ENCODE measurements at regions not wholly inside any gene's neighbourhood (a gene's known extent, or its start where the extent isn't known, plus 50 kb on each side); places are given as distances from the start of the nearest gene placed in this dataset.

DNA sequence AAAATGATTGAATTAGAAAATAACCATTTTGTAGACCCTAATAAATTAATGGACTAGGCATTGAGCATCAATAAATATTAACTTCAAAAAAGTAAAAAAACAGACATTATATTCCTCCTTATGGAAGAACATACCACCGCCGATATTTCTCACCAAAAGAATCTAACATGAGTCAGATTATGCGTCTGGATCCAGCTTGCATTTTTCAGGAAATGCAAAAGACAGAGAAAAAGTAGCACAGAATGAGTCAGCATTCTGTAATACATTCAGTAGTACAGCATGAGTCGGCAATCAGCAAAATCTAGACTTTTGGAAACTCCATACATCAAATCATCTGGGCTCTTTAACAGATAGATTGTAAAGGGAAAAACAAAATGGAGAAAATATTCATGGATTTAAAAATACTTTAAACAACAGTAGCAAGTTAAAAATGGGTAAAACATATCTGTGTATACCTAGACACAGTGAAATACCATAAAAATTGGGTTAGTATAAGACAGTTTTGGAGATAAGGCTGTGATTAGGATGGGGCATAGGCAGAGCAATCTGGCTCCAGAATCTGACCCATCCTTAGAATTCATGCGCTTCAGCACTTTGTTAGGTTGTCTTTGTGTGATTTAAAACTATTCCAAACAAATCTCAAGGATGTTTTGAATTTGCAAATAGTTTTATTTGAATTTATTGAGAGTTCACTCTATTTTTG lies 633.0 kb upstream of the FAM241A start:
- DNase-seq: no peak

DNA sequence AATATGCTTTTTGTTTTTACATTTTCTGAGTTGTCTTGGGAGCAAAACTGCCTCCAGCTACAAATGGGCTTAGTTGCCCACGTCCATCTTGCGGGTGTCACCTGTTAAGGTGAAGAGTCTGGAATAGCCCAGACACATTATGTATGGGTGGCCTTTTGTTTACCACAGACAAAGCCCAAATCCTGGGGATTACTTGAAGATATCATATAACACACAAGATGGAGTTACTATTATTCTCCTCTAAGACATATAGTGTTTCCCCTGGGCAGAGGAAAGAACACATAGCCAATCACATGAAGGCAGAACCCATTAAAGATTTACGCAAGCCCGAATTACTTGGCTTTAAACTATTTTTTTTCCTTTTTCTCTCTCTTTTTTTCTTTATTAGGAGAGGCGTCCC lies 625.6 kb upstream of the FAM241A start:
- no peak for DNase-seq

DNA sequence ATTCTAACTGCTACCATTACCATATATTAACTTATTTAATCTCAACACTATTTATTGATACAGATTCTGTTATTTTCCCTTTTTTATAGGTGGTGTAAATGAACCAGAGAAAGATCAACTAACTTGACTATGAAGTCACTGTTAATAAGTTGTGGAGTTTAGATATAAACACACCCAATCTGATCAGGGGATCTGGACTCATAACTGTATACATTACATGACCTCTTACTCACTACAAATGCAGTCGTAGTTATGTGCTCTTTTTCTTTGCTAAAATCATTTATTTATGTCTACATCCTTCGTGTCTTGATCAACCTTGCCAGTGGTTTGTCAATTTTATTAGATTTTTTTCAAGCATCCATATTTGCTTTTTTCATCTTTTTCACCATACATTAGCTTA lies 614.8 kb upstream of the FAM241A start:
- no peak for DNase-seq

DNA sequence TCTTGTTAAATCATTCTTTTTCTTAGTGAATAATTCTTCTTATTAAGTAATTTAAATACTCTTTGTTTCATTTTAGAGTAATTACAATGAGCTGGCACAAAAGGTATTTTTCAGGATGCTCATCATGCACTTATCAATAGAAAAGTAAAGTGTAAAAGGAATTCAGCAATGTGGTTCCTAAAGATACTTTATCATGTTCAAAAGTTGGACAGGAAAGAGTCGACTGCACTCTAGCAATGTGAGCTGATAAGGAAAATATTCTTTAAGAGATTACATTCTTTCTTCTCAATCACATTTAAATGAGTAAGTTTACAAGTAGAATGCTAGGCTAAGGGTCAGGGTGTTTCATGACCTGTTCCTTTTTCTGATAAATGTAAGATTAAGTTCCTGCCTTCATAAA lies 609.5 kb upstream of the FAM241A start:
- no peak for DNase-seq

DNA sequence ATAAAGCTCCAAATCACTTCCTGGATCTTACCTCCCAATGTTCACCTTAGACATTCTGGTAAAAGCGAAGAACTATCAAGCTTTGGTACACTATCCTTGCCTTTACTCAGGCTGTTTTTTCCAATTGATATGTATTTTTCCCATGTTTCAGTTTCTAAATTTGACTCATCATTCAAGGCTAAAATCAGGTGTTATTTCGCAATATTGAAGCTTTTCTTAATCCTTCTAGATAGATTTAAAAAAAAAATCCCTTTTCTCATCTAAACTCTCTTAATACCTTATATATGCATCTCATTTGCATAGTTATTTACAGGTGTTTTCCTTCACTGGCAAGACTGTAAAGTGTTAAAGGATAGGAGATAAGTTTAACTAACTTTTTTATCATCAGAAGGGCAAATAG lies 608.1 kb upstream of the FAM241A start:
- no peak for DNase-seq

DNA sequence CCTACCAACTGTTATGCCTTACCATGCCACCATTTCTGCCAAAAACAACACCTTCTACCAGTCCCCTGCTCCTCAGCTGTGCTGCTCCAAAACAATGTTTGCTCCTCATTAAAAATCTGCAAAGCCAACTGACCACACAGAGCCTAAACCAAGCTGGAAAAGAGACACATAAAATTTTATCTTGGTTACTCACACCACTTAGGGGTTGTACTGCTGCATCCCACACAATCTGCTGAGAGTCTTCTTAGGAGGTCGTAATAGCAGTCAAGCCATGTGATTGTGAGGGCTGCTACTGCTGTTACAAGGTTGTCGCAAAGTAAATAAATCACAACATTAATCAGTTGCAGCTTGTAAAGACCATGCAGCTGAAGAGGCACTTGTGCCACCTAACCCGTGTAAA lies 607.4 kb upstream of the FAM241A start:
- no peak for DNase-seq

DNA sequence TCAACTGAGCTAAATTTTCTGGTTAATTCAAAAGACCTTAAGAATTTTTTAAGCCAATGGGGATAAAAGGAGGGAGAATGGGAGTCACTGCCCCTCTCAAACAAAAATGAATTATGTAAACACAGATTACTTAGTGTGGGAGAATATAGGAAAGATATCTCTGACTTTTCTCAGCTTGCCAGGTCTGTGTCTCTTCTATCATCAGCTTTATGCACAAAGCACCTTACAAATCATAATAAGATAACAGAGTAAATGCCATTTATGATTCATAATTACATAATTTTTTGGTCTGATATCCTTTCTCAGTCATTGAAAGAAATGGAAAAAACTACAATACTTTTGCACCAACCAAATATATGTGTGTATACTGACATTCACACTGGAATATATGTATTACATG lies 604.6 kb upstream of the FAM241A start:
- no peak for DNase-seq

DNA sequence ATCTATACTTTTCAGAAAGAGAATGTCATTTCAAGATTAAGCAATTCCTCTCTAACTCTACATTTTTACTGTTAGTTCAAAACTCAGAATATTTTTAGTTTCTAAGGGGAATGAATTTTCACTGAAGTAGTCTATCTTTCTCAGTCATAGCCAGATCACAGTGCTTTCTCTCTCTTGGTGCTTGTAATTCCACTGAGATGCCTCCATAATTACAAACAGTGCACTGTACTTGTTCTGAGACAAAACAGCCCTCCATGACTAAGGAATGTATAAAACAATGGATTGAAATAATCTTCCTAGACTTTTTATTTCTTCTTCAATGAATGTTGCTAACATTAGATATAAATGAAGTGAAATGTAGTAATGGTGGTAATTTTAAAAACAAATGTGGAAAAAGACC lies 603.2 kb upstream of the FAM241A start:
- DNase-seq: no peak

DNA sequence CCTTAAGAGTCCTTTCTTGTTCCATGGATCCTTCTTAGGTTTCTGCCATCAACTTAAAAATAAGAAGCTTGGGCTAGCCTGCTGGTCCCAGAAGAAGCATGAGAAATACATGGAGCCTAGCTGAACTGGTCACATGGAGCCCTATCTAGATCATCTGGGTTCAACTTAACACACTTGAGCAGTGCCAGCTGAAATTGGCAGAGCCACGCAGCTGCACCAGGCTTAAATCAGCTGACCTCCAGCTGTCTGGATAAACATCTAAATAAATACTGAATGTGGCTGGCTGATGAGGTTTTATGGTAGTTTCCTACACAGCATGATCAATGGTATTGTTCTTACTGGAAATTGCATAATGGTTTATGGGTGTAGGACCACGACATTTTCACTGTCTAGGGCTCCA lies 598.4 kb upstream of the FAM241A start:
- no peak for DNase-seq

DNA sequence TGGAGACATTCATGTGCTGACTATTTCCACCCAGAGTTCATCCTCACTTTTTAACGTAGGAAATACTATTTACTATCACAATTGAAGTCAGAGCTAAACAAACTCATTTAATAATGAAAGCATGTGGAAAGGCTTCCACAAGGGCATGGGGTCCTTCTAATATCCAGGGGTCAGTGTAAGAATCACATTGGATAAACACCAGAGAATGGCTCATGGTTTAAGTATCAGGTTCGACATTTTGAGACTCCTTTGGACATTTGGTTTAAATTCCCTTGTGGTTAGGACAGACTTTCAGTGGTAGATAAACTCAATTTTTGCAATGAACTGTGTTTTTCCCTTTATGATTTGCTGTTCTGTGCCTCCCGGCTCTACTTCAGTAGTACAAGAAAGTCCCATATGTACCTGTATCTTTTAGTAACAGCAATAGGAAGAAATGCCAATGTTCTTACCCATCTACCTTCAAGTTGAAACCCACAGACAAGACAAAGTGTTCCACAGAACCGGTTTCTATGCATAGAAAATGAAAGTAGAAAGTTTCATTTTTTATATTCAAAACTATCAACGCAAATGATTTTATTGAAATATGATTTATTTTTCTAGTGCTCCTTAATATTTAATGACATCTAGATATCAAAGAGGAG lies 589.0 kb upstream of the FAM241A start:
- no peak for DNase-seq

DNA sequence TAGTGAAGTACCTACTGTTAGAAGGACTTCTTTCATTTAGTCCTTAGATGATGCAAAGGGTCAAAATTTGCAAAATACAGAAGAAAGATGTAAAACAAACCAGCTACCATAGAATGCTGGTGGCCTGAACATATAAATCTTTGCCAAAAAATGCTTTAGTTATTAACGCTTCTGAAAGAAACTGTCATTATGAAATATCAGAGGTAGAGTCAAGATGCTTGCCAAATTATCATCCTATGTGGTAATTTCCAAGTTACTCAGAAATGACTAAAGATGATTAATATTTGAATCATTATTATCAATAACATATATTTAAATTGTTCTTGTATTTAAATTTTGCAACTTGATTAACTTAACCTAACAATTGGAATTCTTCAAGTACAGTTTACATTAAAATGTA lies 588.4 kb upstream of the FAM241A start:
- DNase-seq: no peak

DNA sequence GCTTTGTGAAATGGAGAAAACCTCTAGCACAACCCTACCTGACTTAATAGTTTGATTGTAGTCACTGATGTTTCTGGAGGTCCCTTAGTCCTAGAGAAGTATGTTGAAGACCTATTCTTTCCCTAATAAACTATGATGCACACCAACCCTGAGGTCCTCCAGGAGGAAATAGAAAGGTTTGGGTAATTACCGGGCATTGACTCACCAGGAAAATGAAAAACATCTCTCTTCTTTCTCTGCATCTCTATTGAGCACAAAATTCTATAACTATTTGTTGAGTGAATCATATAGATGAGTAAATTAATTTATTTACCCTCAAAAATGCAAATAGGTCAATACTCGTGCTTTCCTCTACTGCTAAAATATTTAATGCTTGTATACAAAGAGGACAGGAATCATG lies 582.4 kb upstream of the FAM241A start:
- DNase-seq: no peak

DNA sequence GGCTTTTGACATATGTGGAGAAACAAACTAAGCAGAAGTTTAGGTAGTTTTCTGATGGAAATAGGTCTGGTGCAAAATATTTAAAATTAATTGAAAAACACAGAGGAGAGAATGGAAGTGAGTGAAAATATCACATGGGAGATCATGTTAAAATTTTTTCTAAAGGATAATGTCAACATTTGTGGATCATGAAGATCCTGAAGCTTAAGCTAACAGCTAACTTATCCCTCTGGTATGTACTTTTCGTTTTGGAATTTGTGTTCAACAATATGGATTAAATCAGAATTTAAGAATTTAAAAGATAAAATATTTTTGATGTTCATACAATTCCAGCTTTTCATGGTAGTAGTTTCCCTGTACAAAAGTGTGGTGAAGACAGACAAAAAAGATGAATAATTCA lies 572.8 kb upstream of the FAM241A start:
- no peak for DNase-seq

DNA sequence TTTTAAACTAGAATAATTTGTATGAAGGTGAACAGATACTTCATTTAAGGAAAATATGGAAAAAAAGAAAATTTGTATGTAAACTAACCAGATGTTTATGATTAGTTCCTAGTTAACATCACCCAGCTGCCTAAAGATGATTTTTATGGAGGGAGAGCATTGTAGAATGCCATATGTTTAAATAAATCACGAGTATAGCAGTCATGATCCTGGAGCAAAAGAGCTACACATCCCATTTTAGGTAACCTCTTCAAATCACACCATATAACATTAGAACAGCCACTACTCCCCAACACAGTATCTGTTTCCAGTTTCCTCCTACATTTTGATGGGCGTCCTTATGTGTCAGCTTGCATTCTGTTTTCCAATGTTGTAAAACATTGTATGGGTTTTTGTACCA lies 571.9 kb upstream of the FAM241A start:
- DNase-seq: no peak

DNA sequence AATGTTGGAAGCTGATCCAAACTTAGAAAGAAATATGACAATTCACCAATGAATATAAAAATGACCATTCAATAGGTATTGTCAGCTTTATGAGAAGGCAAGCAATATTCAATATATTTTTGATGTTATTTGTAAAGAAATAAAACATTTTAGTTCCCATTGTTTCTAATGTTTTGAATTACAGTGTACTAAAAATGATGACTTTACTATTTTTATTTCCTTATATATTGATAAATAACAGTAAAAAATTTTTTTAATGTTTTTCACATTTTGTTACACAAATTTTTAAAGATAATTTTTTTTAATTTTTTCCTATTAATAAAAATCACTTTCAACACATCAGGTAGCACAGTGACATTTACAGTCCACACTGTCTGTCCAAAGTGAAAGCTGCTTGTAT lies 565.5 kb upstream of the FAM241A start:
- DNase-seq: no peak

DNA sequence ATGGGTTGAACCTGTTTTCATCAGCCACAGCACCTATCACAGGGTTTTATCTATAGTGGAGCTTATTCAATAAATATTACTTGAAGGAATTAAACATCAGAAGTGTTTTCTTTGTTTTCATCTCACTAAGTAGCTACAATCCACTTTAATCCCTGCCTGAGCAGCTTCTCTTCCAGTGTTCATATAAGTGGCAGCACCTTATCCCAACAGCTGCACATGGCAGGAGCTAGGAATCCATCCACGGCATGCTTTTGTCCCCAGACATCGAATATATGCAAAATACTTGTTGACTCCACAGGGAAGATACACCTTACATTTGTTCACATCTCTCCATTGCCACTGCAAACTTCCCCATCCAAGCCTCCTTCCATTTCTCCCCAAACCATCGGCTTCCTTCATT lies 549.8 kb upstream of the FAM241A start:
- DNase-seq: no peak

DNA sequence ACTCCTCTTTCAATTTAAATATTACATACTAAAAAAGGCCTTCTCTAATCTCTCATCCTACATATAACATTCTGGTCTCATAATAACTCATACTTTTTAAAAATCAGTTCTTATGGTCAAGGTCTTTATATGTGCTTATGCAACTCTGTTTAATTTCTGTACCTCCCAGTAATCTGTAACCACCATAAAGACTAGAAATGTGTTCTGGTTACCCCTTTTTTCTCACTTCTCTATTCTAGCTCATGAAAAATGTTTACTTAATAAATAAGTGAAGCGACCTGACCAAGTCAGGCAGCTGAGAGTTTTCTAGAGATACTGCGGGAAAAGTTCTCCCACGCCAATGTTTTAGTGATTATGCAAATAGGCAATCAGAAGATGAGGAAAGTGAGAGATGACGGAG lies 548.8 kb upstream of the FAM241A start:
- no peak for DNase-seq

DNA sequence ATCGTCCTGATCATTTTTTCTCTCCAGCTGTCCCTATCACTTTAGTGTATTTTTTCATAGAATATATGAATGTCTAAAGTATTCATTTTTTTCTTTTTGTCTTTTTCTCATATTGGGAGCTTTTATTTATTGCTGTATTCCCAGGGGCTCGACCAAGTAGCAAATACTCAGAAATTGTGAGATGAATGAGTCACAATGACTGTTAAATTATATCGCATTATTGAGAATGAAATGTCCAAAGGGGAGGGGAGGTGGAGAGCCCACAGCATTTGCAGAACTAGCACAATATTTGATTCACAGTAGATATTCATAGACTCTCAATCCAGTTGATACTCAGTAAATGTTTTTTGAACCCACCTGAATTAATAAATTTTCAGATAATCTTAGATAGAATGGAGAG lies 543.6 kb upstream of the FAM241A start:
- no peak for DNase-seq

DNA sequence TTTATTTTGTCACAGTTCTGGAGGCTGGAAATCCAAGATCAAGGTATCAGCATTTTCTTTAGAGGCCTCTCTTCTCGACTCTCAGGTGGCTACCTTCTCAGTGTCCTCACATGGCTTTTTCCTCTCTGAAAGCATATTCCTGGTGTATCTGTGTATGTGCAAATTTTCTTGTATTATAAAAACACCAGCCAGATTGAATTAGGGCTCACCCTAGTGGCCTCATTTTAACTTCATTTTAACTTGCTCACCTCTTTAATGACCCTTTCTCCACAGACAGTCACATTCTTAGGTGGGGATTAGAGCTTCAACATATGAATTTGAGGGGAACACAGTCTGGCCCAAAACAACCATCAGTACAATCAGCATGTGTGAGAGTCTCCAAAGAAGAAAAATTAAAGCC lies 542.4 kb upstream of the FAM241A start:
- no peak for DNase-seq

DNA sequence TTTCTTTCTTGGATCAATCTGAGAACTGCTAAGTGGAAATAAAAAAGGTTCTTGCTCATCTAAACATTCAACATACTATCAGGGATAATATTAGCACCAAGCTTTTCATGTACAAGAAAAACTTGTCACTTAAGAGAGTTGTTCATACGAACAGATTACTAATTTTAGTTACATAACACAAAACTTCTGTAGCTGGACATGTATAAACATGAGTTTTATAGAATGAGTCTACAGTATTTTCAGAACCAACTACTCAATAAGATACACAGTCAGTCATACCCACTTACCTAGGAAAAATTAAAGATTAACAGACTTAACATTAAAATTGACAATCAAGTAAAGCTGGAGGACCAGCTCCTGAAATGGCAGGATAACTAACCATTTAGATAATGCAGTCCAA lies 540.1 kb upstream of the FAM241A start:
- no peak for DNase-seq

DNA sequence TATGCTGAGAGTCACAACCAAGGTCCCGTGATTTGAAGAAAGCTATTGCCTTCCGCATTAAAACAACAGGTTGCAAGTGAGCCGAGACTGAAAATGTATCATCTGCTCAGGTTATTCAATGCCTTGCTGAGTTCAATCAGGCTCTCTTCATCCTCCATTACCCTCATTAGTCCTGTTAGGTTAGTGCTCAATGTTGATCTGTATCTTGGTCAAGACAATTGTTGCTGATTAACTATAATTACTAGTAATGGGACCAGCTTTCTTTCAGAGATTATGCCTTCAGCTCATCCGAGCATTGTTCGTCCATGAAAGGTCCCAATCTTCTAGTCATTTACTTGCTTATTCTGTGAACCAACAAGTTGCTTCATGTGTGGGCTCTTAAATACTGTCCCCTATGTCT lies 534.6 kb upstream of the FAM241A start:
- no peak for DNase-seq

DNA sequence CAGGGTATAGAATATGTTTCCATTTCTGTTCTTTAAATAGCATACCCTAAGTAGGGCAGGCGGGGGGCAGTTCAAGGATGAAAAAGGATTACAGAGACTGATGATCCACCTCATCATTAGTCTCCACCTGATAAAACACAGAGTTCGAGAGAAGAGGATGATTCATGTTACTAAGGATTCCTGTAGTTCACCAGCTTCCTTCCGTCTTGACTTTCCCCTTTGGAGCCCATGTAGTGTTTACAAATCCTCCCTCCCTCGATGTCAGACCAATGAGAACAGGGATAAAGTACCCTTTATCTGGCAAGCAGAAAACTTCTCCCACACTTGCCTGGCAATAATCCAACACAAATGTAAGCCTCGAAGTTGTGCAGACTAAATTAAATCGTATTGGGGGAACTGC lies 526.3 kb upstream of the FAM241A start:
- no peak for DNase-seq

DNA sequence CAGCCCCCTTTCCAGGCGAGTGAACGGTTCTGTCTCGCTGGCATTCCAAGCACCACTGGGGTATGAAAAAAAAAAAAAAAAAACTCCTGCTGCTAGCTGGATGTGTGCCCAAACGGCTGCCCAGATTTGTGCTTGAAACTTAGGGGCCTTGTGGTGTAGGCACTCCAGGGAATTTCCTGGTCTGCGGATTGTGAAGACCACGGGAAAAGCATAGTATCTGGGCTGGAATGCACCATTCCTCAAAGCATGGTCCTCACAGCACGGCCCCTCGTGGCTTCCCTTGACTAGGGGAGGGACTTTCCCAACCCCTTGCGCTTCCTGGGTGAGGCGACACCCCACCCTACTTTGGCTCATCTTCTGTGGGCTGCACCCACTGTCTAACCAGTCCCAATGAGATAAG lies 516.8 kb upstream of the FAM241A start:
- no peak for DNase-seq

DNA sequence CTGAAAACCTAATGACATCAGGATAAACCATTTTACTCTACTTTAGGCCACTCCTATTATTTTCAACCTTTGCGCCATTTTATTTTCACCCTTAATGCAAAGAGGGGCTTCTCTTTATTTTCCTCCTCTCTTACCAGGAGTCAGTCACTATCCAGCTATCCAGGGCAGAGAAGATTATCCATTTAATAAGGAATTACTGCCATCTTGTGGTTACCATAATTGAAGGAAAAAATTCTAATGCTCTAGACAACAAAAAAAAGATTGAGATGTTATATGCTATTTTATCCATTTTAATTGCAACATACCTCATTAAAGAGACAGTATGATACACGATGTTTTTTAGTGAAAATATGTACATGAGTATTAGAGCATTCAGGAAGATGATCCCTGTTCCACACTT lies 514.5 kb upstream of the FAM241A start:
- DNase-seq: peak; percentile 12
